ENCODE measurements at regions not wholly inside any gene's neighbourhood (a gene's known extent, or its start where the extent isn't known, plus 50 kb on each side); places are given as distances from the start of the nearest gene placed in this dataset.

DNA sequence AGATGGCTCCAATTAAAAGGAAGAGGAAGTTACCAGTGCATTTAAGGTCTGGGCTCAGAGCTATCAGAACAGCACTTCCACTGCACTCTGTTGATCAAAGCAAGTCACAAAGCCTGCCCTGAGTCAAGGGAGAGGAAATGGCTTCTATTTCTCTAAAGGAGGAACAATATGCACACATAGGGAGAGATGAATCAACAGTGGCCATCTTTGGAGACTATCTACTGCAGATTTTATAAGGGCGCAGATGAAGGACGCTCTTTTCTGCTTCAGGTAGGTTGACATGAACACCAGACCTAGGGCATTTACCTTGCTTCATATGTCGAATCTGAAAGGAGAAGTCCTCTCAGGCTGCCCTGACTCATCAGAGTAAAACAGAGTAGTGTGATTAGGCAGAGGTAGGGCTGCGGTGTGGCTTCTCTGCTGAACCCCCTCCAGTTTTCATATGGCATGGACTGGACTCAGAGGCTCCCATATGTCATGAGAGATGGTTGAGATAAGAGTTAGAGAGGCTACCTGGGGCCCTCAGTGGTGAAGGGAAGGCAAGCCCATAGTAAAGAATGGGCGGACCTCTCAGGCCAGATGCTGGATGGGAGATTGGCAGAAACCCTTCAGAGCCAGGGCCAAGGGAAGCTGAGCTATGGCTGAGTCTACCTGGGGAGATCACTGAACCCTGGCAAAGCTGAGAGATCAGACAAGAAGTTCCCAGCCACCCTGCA lies 84.4 kb downstream of the ARF6 start:
- Mint-ChIP-seq H3K4me1 (ENCODE audit: low read depth in 2 of 2) (peaks cover 38 to 48% of the 10 kb centered on the region in 2 donors), H3K27ac (peak overlapping the region; percentile 64 to 91), H3K27me3 (no peaks in the 10 kb centered on the region), H3K9me3 (no peaks in the 10 kb centered on the region), H3K36me3 (ENCODE audit: insufficient read depth) (peaks cover 8% of the 10 kb centered on the region), H3K4me3 (peak overlapping the region; percentile 33 to 50)
- ATAC-seq (replicated peaks), result peak; percentile 52
- no peak for DNase-seq

DNA sequence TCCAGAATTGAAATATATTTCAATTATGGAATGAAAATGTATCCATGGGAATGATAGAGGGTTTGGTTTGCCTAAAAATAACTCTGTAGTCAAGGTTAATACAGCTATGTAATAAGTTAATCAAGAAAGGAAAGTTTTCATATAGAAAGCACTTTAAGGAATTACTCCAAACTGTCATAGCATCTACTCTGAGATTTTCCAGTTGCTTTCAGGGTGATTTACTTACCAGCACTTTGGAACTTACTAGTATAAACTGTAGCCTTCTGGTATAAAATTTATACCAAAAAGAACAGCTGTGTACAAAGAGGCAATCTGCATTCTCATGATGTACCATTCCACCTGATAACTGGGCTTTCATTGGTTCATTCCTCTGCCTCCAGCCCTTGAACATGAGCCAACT lies 87.1 kb downstream of the ARF6 start:
- Mint-ChIP-seq H3K27ac (peak overlapping the region; percentile 83 to 91), H3K27me3 (no peaks in the 10 kb centered on the region), H3K4me3 (no peak overlapping the region), H3K4me1 (ENCODE audit: low read depth in 2 of 2) (peaks cover 31 to 38% of the 10 kb centered on the region in 2 donors), H3K9me3 (no peaks in the 10 kb centered on the region), H3K36me3 (ENCODE audit: insufficient read depth) (peaks cover under 1% of the 10 kb centered on the region)
- ATAC-seq (replicated peaks), result no peak
- DNase-seq, result no peak

DNA sequence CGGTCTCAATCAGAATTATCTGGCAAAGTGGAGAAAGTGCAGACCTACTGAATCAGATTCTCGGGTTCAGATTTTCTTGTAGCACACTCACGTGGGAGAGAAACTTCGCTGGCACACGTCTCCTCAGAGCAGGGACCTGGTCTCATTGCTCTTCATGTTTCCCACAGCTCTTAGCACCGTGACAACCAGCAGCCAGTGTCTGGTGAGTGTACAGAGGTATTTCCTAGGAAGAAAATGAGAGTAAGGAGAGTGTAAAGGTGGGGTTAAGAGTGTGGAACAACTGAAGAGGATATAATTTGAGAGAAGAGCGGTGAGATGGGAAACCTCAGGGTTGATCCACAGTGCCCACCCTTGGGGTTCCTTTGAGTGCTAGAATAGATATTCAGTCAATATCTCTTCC lies 89.2 kb downstream of the ARF6 start:
- no peak for DNase-seq

GRCh38 chr14:49982501-49982951 lies 89.6 kb downstream of the ARF6 start:
- Mint-ChIP-seq H3K36me3 (ENCODE audit: insufficient read depth) (no peaks in the 10 kb centered on the region), H3K27ac (peak overlapping the region; percentile 80 to 91), H3K4me3 (peak overlapping the region; percentile 23 to 60), H3K4me1 (ENCODE audit: low read depth in 2 of 2) (peaks cover 20 to 30% of the 10 kb centered on the region in 2 donors), H3K9me3 (no peaks in the 10 kb centered on the region), H3K27me3 (no peaks in the 10 kb centered on the region)
- peak; percentile 85 for ATAC-seq (replicated peaks)
- peak in 1 of 3 experiments; percentile 23 for DNase-seq

More for the DNA sequence above, 89.2 kb downstream of the ARF6 start:
- Mint-ChIP-seq H3K27ac (peak overlapping the region; percentile 80 to 91), H3K27me3 (no peaks in the 10 kb centered on the region), H3K4me3 (peak overlapping the region; percentile 23 to 60), H3K9me3 (no peaks in the 10 kb centered on the region), H3K4me1 (ENCODE audit: low read depth in 2 of 2) (peaks cover 25 to 35% of the 10 kb centered on the region in 2 donors), H3K36me3 (ENCODE audit: insufficient read depth) (no peaks in the 10 kb centered on the region)
- ATAC-seq (replicated peaks), result peak; percentile 31

DNA sequence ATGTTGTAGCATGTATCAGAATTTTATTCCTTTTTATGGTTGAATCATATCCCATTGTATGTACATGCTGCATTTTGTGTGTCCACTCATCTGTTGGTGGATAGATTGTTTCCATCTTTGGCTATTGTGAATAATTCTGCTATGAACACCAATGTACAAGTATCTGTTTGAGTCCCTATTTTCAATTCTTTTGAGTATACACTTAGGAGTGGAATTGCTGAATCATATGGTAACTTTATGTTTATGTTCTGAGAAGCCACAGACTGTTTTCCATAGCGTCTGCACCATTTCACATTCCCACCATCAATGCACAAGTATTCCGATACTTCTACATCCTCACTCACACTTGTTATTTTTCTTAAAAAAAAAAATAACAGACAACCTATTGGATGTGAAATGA lies 91.5 kb downstream of the ARF6 start:
- DNase-seq (no peak), ATAC-seq (replicated peaks) (no peak)
- H3K4me3 Mint-ChIP-seq, result no peak overlapping the region
- H3K4me1 Mint-ChIP-seq (ENCODE audit: low read depth in 2 of 2), result peaks cover 8 to 12% of the 10 kb centered on the region in 2 donors
- no peaks in the 10 kb centered on the region for H3K9me3 Mint-ChIP-seq
- H3K36me3 Mint-ChIP-seq (ENCODE audit: insufficient read depth), result no peaks in the 10 kb centered on the region
- H3K27ac Mint-ChIP-seq, result peak overlapping the region in 1 of 2 donors; percentile 49
- no peaks in the 10 kb centered on the region for H3K27me3 Mint-ChIP-seq

GRCh38 chr14:49986343-49987014 lies 93.6 kb downstream of the ARF6 start:
- Mint-ChIP-seq H3K27me3 (no peaks in the 10 kb centered on the region), H3K4me3 (peak overlapping the region in 1 of 2 donors; percentile 33), H3K36me3 (ENCODE audit: insufficient read depth) (no peaks in the 10 kb centered on the region), H3K4me1 (ENCODE audit: low read depth in 2 of 2) (peaks cover 6 to 7% of the 10 kb centered on the region in 2 donors), H3K27ac (no peak overlapping the region), H3K9me3 (no peaks in the 10 kb centered on the region)
- ATAC-seq (replicated peaks) (no peak), DNase-seq (no peak)

- ATAC-seq (replicated peaks) (no peak), DNase-seq (no peak)
- Mint-ChIP-seq H3K27ac (no peak overlapping the region), H3K36me3 (ENCODE audit: insufficient read depth) (peaks cover 2% of the 10 kb centered on the region), H3K4me3 (no peak overlapping the region), H3K4me1 (ENCODE audit: low read depth in 2 of 2) (peaks cover 6 to 7% of the 10 kb centered on the region in 2 donors), H3K9me3 (no peaks in the 10 kb centered on the region), H3K27me3 (no peaks in the 10 kb centered on the region)
Measured at GRCh38 chr14:49988080-49988990, 95.5 kb downstream of the ARF6 start.

DNA sequence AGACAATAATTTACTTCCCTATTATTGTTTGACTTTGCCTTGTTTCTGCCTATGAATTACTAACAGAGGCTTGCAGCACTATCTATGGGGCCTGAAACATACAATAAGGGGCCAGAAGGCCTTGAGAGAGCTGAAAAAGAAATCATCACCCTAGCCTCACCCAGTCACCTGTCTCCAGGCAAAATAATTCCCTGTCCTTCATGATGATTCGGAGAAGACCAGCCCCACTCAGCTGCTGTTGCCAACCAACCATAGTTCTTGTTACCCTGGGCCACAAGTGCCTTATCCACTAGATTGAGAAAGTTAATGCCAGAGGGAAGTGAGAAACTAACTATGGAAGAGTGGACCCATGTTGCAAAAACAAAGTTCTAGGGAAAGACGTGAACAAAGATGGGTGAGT lies 97.1 kb downstream of the ARF6 start:
- Mint-ChIP-seq H3K36me3 (ENCODE audit: insufficient read depth) (peaks cover 2% of the 10 kb centered on the region), H3K4me1 (ENCODE audit: low read depth in 2 of 2) (peaks cover 6 to 7% of the 10 kb centered on the region in 2 donors), H3K4me3 (no peak overlapping the region), H3K27ac (no peak overlapping the region), H3K27me3 (no peaks in the 10 kb centered on the region), H3K9me3 (no peaks in the 10 kb centered on the region)
- no peak for DNase-seq
- no peak for ATAC-seq (replicated peaks)

DNA sequence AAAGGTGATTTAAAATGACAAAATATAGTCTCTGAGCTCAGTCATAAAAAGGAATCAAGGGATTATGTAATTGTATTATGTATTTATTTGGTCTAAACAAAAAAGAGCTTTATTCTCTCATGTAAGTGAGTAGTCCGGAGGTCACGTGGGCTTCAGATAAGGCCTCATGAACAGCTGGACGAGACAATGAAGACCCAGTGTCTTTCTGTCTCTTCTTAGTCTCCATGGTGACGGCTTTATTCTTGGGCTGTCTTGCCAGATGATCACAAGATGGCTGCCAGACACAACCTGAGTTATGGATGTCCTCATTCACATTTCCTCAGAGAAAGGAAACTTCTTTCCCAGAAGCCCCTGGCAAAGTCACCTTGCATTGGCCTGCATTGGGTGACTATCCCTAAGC lies 98.6 kb downstream of the ARF6 start:
- no peaks in the 10 kb centered on the region for H3K27me3 Mint-ChIP-seq
- ATAC-seq (replicated peaks) (no peak), DNase-seq (no peak)
- peaks cover 2% of the 10 kb centered on the region for H3K36me3 Mint-ChIP-seq (ENCODE audit: insufficient read depth)
- no peak overlapping the region for H3K27ac Mint-ChIP-seq
- H3K9me3 Mint-ChIP-seq, result no peaks in the 10 kb centered on the region
- no peak overlapping the region for H3K4me3 Mint-ChIP-seq
- H3K4me1 Mint-ChIP-seq (ENCODE audit: low read depth in 2 of 2), result peaks cover 6 to 7% of the 10 kb centered on the region in 2 donors

- peaks cover 2% of the 10 kb centered on the region for H3K36me3 Mint-ChIP-seq (ENCODE audit: insufficient read depth)
- no peaks in the 10 kb centered on the region for H3K9me3 Mint-ChIP-seq
- no peak for DNase-seq
- no peak overlapping the region for H3K4me3 Mint-ChIP-seq
- peak overlapping the region in 1 of 2 donors; percentile 75 for H3K27ac Mint-ChIP-seq
- H3K27me3 Mint-ChIP-seq, result no peaks in the 10 kb centered on the region
- ATAC-seq (replicated peaks), result no peak
- H3K4me1 Mint-ChIP-seq (ENCODE audit: low read depth in 2 of 2), result peaks cover 6 to 7% of the 10 kb centered on the region in 2 donors
Measured at GRCh38 chr14:49992036-49992435, 99.2 kb downstream of the ARF6 start.

DNA sequence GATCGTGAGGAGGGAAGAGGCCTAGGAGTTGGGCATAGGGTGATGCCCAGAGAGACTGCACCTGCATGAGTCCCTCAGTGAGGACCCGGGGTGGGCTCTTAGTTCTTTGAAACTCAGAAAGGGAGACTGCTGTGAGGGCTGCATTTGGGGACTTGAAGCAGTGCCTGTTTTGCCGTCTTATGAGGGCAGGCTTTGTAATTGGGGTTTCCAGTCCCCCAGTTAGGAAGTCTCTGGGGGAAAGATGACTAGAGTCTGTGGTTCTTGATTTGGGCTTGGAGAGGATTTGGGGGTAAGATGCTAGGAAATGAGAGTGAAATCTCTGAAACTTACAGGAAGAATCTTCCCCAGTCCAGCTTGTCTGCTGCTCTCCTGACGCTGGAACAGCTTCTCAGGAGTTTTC lies 99.6 kb downstream of the ARF6 start:
- Mint-ChIP-seq H3K27me3 (no peaks in the 10 kb centered on the region), H3K9me3 (no peaks in the 10 kb centered on the region), H3K27ac (peak overlapping the region in 1 of 2 donors; percentile 75), H3K4me1 (ENCODE audit: low read depth in 2 of 2) (peaks cover 7 to 9% of the 10 kb centered on the region in 2 donors), H3K4me3 (no peak overlapping the region), H3K36me3 (ENCODE audit: insufficient read depth) (peaks cover 2% of the 10 kb centered on the region)
- DNase-seq (no peak), ATAC-seq (replicated peaks) (no peak)

DNA sequence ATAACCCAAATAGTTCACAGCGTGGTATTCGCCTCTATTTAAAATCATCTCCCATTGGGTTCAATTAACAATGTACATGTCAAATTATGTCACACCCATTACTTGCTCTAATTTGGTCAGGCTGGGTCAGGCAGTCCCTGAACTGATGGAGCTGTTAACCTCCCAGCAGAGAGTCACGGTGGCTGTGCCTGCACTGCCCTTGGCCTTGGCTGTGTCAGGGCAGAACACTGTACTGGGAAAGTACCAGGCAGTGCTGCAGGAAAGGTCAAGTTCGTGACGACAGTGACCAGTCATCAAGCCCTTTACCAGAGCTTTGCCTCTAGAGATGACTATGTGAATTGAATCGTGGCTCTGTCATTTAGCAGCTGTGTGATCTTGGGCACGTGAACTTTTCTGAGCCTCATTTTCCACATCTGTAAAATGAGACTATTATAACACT lies 100.0 kb downstream of the ARF6 start:
- Mint-ChIP-seq H3K36me3 (ENCODE audit: insufficient read depth) (peaks cover 5% of the 10 kb centered on the region), H3K4me1 (ENCODE audit: low read depth in 2 of 2) (peaks cover 9 to 12% of the 10 kb centered on the region in 2 donors), H3K4me3 (no peak overlapping the region), H3K27me3 (no peaks in the 10 kb centered on the region), H3K27ac (no peak overlapping the region), H3K9me3 (no peaks in the 10 kb centered on the region)
- no peak for ATAC-seq (replicated peaks)
- DNase-seq, result no peak

GRCh38 chr14:49993565-49993964 lies 100.7 kb downstream of the ARF6 start:
- Mint-ChIP-seq H3K27ac (no peak overlapping the region), H3K4me3 (no peak overlapping the region), H3K4me1 (ENCODE audit: low read depth in 2 of 2) (peaks cover 9 to 12% of the 10 kb centered on the region in 2 donors), H3K9me3 (no peaks in the 10 kb centered on the region), H3K36me3 (ENCODE audit: insufficient read depth) (peaks cover 6% of the 10 kb centered on the region), H3K27me3 (no peaks in the 10 kb centered on the region)
- ATAC-seq (replicated peaks) (no peak), DNase-seq (no peak)

Data from effector memory CD8-positive, alpha-beta T cell (primary cell).